Testis (tissue), 2 donors: ENCODE measurements at regions not wholly inside any gene's neighbourhood (a gene's known extent, or its start where the extent isn't known, plus 50 kb on each side); places are given as distances from the start of the nearest gene placed in this dataset.

Experiments
- DNase-seq: peaks from one replicate; pipeline ENCODE4 v3.0.0-alpha.2; 2019
- H3K27ac ChIP-seq, 2 donors: fragments of 200-600 bp; sonication (generic); one replicate each; pipeline ENCODE4 v1.5.1; 2019
- H3K27me3 ChIP-seq: fragments of 200-600 bp; sonication (generic); one replicate; pipeline ENCODE4 v1.5.1; 2019
- H3K36me3 ChIP-seq: fragments of 200-600 bp; sonication (generic); one replicate; pipeline ENCODE4 v1.5.1; 2017; ENCODE audit warnings: low read depth; ENCODE audit errors: missing control alignments
- H3K4me1 ChIP-seq: fragments of 200-600 bp; sonication (generic); one replicate; pipeline ENCODE4 v1.5.1; 2019
- H3K4me3 ChIP-seq, 2 donors: fragments of 200-600 bp; sonication (generic); one replicate each; pipeline ENCODE4 v1.5.1; 2017 to 2019
- H3K9me3 ChIP-seq: fragments of 200-600 bp; sonication (generic); one replicate; pipeline ENCODE4 v1.5.1; 2017
- POLR2A ChIP-seq: fragments of 450-650 bp; IDR thresholded peaks from one replicate; pipeline ENCODE4 v1.6.1; 2017; ENCODE audit warnings: antibody characterized with exemption, mild to moderate bottlenecking, moderate library complexity
- WGBS, 2 donors: methylation state at CpG; one replicate each; pipeline ENCODE4 v1.1.5; 2018; 5-methylcytosine and 5-hydroxymethylcytosine counted together
- intact Hi-C: fragments of 100-400 bp; cut with DNase I; formaldehyde crosslinking; loops from one replicate; pipeline ENCODE4 v1.15.1; 2023; ENCODE audit warnings: low total_unique reads
- TF ChIP-seq, protein P1 (sequence below), 3 experiments: fragments of 450-650 bp in 2 of 3; fragments of 200-600 bp in 1 of 3; sonication (generic) in 1 of 3; IDR thresholded peaks; one replicate each; pipeline ENCODE4 v1.5.1; 2016 to 2019; ENCODE audit warnings: antibody characterized with exemption in 3 of 3, mild to moderate bottlenecking in 2 of 3, moderate library complexity in 1 of 3

DNA sequence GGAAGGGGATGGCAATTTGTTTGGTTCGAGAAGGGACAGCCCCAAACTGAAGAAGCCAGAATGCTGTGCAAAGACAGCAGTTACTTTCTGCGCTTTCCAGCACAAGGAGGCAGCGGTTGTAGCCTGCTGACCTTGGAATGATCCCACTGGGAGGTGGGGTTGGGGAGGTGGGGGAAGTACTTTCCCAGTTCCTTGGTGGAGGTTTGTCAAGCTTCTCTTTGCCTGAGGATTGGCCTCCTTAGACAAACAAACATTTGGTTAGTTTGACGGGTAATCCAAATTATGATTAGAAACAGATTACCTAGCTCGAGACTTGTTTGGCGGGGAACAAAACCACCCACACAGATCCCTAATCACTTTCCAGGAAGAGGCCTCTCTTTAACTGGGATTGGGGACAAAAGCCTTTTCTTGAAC is 79.1 kb upstream of the EGLN3 start:
- no peaks in the 10 kb centered on the region for H3K27me3 ChIP-seq
- intact Hi-C loops: no loop called here
- H3K9me3 ChIP-seq: no peaks in the 10 kb centered on the region
- 30 to 39% methylated on average over 5 to 6 of the region's 6 CpGs for WGBS, 2 donors
- H3K36me3 ChIP-seq: no peaks in the 10 kb centered on the region
- H3K4me3 ChIP-seq: no peak overlapping the region
- no peak overlapping the region for H3K27ac ChIP-seq
- TF ChIP-seq, protein P1, sequence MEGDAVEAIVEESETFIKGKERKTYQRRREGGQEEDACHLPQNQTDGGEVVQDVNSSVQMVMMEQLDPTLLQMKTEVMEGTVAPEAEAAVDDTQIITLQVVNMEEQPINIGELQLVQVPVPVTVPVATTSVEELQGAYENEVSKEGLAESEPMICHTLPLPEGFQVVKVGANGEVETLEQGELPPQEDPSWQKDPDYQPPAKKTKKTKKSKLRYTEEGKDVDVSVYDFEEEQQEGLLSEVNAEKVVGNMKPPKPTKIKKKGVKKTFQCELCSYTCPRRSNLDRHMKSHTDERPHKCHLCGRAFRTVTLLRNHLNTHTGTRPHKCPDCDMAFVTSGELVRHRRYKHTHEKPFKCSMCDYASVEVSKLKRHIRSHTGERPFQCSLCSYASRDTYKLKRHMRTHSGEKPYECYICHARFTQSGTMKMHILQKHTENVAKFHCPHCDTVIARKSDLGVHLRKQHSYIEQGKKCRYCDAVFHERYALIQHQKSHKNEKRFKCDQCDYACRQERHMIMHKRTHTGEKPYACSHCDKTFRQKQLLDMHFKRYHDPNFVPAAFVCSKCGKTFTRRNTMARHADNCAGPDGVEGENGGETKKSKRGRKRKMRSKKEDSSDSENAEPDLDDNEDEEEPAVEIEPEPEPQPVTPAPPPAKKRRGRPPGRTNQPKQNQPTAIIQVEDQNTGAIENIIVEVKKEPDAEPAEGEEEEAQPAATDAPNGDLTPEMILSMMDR (IDR thresholded peaks at IDR 0.05): no peak
- TF ChIP-seq POLR2A: no peak
- H3K4me1 ChIP-seq: peaks cover 14% of the 10 kb centered on the region
- DNase-seq: peak; percentile 67

DNA sequence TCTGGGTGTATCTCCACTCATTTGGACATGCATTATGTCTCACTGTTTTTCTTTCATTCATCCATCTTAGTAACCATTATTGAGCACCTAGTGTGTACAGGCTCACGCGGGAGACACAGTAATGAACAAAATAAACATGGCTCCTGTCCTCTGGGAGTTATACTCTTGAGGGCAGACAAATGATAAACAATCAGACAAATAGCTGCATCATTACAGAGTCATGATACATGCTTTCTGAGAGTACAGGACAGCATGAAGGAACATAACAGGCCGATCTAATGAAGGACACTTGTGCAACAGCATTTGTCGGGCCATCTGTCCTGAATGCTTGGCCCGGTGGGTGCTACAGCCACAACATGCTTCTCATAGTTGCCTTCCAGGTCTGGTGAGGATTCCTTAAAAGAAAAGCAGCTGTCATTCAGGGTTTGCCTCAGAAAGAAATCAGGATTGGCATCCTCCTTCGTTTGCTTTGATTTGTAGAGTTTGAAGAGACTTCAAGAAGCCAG is 77.2 kb upstream of the EGLN3 start:
- no peak for DNase-seq
- no peak overlapping the region for H3K27ac ChIP-seq
- H3K4me1 ChIP-seq: peaks cover 14% of the 10 kb centered on the region
- 77 to 92% methylated on average over 6 of the region's 6 CpGs for WGBS, 2 donors
- intact Hi-C loops: no loop called here
- H3K4me3 ChIP-seq: no peak overlapping the region
- no peaks in the 10 kb centered on the region for H3K27me3 ChIP-seq
- no peaks in the 10 kb centered on the region for H3K9me3 ChIP-seq
- no peaks in the 10 kb centered on the region for H3K36me3 ChIP-seq
- TF ChIP-seq, protein P1 (IDR thresholded peaks at IDR 0.05): no peak
- no peak for TF ChIP-seq POLR2A

DNA sequence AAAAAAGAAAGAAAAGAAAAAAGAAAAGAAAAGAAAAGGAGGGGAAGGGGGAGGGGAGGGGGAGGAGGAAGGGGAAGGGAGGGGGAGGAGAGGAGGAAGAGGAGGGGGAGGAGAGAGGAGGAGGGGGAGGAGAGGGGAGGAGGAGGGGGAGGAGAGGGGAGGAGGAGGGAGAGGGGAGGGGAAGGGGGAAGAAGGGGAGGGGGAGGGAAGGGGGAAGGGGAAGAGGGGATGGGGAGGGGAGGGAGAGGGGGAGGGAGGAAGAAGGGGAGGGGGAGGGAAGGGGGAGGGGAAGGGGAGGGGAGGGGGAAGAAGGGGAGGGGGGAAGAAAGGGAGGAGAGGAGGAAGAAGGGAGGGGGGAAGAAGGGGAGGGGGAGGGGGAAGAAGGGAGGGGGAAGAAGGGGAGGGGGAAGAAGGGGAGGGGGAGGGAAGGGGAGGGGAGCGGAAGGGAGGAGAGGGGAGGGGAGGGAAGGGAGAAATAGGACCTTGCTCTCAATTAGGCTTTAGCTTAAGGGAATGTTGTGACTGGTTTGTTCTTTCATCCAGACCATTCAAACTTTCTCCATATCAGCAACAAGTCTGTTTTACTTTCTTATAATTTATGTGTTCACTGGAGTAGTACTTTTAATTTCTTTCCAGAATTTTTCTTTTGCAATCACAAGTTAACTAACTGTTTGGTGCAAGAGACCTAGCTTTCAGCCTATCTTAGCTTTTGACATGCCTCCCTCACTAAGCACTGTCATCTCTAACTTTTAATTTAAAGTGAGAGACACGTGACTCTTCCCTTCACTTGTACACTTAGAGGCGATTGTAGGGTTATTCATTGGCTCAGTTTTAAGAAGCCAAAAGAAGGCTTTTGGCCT is 76.5 kb upstream of the EGLN3 start:
- no peaks in the 10 kb centered on the region for H3K27me3 ChIP-seq
- H3K9me3 ChIP-seq: no peaks in the 10 kb centered on the region
- no peak overlapping the region for H3K27ac ChIP-seq
- intact Hi-C loops: no loop called here
- peaks cover 14% of the 10 kb centered on the region for H3K4me1 ChIP-seq
- no peaks in the 10 kb centered on the region for H3K36me3 ChIP-seq
- WGBS, 2 donors: 76 to 78% methylated on average over 2 to 3 of the region's 3 CpGs
- DNase-seq: no peak
- no peak for TF ChIP-seq POLR2A
- TF ChIP-seq, protein P1 (IDR thresholded peaks at IDR 0.05): no peak
- H3K4me3 ChIP-seq: no peak overlapping the region

DNA sequence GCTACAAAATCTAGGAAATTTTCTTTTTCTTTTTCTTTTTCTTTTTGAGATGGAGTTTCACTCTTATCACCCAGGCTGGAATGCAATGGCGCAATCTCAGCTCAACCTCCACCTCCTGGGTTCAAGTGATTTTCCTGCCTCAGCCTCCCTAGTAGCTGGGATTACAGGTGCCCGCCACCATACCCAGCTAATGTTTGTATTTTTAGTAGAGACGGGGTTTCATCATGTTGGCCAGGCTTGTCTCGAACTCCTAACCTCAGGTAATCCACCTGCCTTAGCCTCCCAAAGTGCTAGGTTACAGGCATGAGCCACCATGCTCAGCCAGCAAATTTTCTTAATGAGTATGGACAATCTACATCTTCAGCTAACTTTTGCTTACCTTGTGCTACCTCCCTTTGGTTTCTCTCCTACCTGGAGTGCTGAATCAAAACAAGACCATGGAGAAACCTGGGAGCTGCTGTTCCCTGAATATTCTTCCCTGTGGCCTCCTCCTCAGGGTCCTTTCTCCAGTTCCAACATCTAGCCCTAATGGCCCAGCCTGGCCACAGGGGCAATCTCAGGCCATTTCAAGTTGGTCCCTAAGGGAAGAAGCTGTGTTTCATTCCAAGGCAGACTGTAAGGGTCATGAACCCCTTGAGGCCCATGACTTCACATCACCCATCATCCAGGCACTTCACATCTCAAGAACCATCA is 74.6 kb upstream of the EGLN3 start:
- WGBS, 2 donors: 89 to 98% methylated on average over 4 of the region's 4 CpGs
- intact Hi-C loops: no loop called here
- Histone ChIP-seq H3K27ac (no peak overlapping the region), H3K9me3 (no peaks in the 10 kb centered on the region), H3K27me3 (no peaks in the 10 kb centered on the region), H3K4me3 (no peak overlapping the region), H3K4me1 (peaks cover 11% of the 10 kb centered on the region), H3K36me3 (no peaks in the 10 kb centered on the region)
- TF ChIP-seq, protein P1 (IDR thresholded peaks at IDR 0.05): no peak
- TF ChIP-seq POLR2A: no peak
- DNase-seq: no peak
